IMR-90 (cell line): ENCODE measurements at regions not wholly inside any gene's neighbourhood (a gene's known extent, or its start where the extent isn't known, plus 50 kb on each side); places are given as distances from the start of the nearest gene placed in this dataset.

Experiments
- CEBPB ChIP-seq: IDR thresholded peaks from 2 replicates; pipeline ENCODE4 v1.6.1; 2012; ENCODE audit warnings: low read depth, low read length, improper control_type of control experiment
- CTCF ChIP-seq: conservative IDR thresholded peaks from 2 replicates; pipeline ENCODE4 v1.5.1; 2012; ENCODE audit warnings: mild to moderate bottlenecking, low read depth, low read length, improper control_type of control experiment
- ELK1 ChIP-seq: fragments of 150-350 bp; IDR thresholded peaks from 2 replicates; pipeline ENCODE4 v1.6.1; 2016; ENCODE audit warnings: low read depth, mild to moderate bottlenecking, low read length, moderate library complexity, borderline replicate concordance
- USF2 ChIP-seq: fragments of 150-350 bp; IDR thresholded peaks from 2 replicates; pipeline ENCODE4 v1.6.1; 2017; ENCODE audit warnings: mild to moderate bottlenecking, antibody characterized with exemption, low read length, low read depth

GRCh38 chr14:106564058-106564643, 1037.8 kb downstream of the TMEM121 start:
- TF ChIP-seq USF2 (no peak), CTCF (no peak), ELK1 (no peak), CEBPB (no peak)
